ENCODE measurements at regions not wholly inside any gene's neighbourhood (a gene's known extent, or its start where the extent isn't known, plus 50 kb on each side); places are given as distances from the start of the nearest gene placed in this dataset.

DNA sequence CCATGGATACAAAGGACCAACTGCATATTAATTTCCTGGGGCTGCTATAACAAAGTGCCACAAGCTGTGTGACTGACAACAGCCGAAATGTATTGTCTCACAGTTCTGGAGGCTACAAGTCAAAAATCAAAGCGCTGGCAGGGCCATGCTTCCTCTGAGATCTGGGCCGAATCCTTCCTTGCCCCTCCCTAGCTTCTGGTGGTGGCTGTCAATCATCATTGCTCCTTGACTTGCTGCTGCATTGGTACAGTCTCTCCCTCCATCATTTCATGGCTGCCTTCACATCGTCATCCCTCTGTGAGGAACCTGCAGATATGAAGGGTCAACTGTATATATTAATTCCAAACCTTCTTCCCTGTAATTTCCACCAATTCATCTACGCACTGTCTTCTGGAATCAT lies 118.3 kb downstream of the EXOC5 start:
- no TSS peak for BruUV-seq (replicated peaks)
- no peaks in the 10 kb centered on the region for H3K36me3 ChIP-seq (ENCODE audit: control insufficient read depth, insufficient read depth, low read length)
- POLR2A ChIA-PET: interaction anchor here (0.8 kb wide), 1 partner anchor 8 kb away, joined by 4 read pairs; no protein-coding TSS in a partner anchor
- no peak for ATAC-seq
- no peaks in the 10 kb centered on the region for H3K9me3 ChIP-seq (replicated peaks; ENCODE audit: control insufficient read depth, insufficient read depth, low read depth, low read length)
- no peak for DNase-seq (ENCODE audit: extremely low read depth in 1 of 4, low spot score in 3 of 4)
- in situ Hi-C loops (cut with MboI): no loop called here
- TF ChIP-seq ZFP30 (CRISPR knock-in tag; IDR thresholded peaks at IDR 0.05; ENCODE audit: borderline replicate concordance): no peak
- TF ChIP-seq, protein P1, sequence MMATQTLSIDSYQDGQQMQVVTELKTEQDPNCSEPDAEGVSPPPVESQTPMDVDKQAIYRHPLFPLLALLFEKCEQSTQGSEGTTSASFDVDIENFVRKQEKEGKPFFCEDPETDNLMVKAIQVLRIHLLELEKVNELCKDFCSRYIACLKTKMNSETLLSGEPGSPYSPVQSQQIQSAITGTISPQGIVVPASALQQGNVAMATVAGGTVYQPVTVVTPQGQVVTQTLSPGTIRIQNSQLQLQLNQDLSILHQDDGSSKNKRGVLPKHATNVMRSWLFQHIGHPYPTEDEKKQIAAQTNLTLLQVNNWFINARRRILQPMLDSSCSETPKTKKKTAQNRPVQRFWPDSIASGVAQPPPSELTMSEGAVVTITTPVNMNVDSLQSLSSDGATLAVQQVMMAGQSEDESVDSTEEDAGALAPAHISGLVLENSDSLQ (IDR thresholded peaks at IDR 0.05): peak; percentile 77
- TF ChIP-seq, protein P2, sequence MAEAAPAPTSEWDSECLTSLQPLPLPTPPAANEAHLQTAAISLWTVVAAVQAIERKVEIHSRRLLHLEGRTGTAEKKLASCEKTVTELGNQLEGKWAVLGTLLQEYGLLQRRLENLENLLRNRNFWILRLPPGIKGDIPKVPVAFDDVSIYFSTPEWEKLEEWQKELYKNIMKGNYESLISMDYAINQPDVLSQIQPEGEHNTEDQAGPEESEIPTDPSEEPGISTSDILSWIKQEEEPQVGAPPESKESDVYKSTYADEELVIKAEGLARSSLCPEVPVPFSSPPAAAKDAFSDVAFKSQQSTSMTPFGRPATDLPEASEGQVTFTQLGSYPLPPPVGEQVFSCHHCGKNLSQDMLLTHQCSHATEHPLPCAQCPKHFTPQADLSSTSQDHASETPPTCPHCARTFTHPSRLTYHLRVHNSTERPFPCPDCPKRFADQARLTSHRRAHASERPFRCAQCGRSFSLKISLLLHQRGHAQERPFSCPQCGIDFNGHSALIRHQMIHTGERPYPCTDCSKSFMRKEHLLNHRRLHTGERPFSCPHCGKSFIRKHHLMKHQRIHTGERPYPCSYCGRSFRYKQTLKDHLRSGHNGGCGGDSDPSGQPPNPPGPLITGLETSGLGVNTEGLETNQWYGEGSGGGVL (CRISPR knock-in tag; IDR thresholded peaks at IDR 0.05): no peak
- TF ChIP-seq RCOR1 (IDR thresholded peaks at IDR 0.05; ENCODE audit: borderline replicate concordance in 1 of 2, low read depth in 2 of 2, low read length in 2 of 2): no peak
- no peaks in the 10 kb centered on the region for H4K20me1 ChIP-seq (replicated peaks; ENCODE audit: control insufficient read depth, insufficient read depth, low read length)
- no peak overlapping the region for H3K27ac ChIP-seq (ENCODE audit: extremely low read depth, low read depth, low read length)
- no peak for FAIRE-seq
- H3K9ac ChIP-seq (ENCODE audit: insufficient read depth in 1 of 2, low read depth in 2 of 2, low read length in 2 of 2): no peak overlapping the region
- H3K79me2 ChIP-seq (ENCODE audit: control insufficient read depth, insufficient read depth, low read length): no peaks in the 10 kb centered on the region
- no peaks in the 10 kb centered on the region for H3K9me1 ChIP-seq (ENCODE audit: control insufficient read depth, insufficient read depth, low read length)
- H3K4me2 ChIP-seq (ENCODE audit: insufficient read depth, low read length): no peak overlapping the region
- no peaks in the 10 kb centered on the region for H3K4me1 ChIP-seq (replicated peaks in 1 of 2; ENCODE audit: control insufficient read depth in 2 of 2, insufficient read depth in 2 of 2, low read length in 2 of 2)
- intact Hi-C loops (cut with micrococcal nuclease): no loop called here
- no peak overlapping the region for H3K4me3 ChIP-seq
- H2AFZ ChIP-seq (ENCODE audit: low read depth, low read length): no peak overlapping the region
- CTCF ChIA-PET (ENCODE audit: low intra/inter-chr PET ratio): no interaction called here
- no peaks in the 10 kb centered on the region; a peak in 2 of 5 replicates for H3K27me3 ChIP-seq (ENCODE audit: control insufficient read depth in 2 of 2, insufficient read depth in 2 of 2, low read length in 2 of 2)
- 7% methylated on average over 4 of the region's 5 CpGs for WGBS (ENCODE audit: insufficient coverage, low coverage, missing lambda C conversion rate)

Measured in K562 (cell line).